Stimulated activated CD4-positive, alpha-beta T cell treated with anti-CD3 and anti-CD28 coated beads, Interleukin-15, amount 100 ng/mL, for 24 hours (primary cell): ENCODE measurements at regions not wholly inside any gene's neighbourhood (a gene's known extent, or its start where the extent isn't known, plus 50 kb on each side); places are given as distances from the start of the nearest gene placed in this dataset.
"Not testable (repeated sequence)": the region's sequence is repeated elsewhere in the genome, so short reads cannot be mapped to it uniquely, and the experiment has no call there.

ENCODE experiments used
- DNase-seq: peaks from one replicate; pipeline ENCODE4 v3.0.0-alpha.2; 2020

DNA sequence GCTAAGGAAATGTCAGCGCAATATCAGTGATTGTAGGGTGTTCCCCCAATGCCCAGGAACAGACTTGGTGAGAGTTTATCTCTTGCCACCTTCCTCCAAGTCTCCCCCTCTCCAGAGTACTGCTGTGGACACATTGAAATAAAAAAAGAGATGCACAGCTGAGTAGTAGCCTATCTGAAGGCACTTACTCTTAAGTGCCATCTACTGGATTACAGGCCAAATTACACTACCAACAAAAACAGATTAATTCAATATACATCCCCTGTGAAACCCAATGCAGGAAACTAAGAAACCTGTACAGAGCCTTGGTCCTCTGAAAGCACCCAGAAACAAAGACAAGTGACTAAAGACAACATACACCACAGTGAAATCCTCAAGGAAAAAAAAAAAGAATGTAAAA, 460.3 kb downstream of the ZIC3 start:
- no peak for DNase-seq

DNA sequence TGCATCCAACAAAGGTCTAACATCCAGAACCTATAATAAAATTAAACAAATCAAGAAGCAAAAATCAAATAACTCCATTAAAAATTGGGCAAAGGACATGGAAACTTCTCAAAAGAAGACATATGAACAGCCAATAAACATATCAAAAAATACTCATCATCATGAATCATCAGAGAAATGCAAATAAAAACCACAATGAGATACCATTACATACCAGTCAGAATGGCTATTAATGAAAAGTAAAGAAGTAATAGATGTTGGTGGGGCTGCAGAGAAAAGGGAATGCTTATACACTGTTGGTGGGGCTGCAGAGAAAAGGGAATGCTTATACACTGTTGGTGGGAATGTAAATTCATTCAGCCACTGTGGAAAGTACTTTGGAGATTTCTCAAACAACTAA, 465.8 kb downstream of the ZIC3 start:
- no peak for DNase-seq

DNA sequence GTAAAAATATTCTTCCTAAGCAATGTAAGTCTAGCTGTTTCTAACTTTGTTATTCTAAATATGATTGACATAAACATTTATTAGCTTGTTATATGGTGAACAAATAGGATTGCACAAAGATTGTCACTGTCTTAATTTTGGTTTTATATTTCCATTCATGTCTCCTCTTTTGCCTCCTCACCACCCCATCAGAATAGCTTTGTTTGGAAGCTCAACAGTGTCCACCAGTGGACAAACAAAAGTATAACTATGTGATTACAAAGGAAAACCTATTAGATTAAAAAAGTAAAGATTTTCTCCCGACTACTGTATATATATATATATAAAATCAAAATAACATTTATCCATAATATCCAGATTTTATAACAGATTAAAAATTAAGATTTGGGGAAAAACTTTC, 468.2 kb downstream of the ZIC3 start:
- no peak for DNase-seq

DNA sequence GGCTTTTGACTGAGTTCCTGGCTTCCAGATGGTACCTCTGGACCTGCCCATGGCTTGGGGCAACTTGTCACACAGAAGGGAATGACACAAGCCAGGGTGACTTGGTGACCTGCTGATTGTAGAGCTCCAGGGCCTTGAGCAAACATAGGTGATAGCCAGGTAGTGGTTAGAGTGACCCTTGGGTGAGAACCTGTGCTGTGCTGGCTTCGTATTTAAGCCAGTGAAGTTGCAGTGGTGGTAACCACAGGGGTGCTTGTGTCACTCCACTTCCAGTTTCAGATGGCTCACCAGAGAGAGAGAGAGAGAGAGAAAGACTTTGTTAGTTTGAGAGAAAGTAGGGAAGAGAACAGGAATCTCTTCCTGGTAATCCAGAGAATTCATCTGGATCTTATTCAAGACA, 471.6 kb downstream of the ZIC3 start:
- no peak for DNase-seq

DNA sequence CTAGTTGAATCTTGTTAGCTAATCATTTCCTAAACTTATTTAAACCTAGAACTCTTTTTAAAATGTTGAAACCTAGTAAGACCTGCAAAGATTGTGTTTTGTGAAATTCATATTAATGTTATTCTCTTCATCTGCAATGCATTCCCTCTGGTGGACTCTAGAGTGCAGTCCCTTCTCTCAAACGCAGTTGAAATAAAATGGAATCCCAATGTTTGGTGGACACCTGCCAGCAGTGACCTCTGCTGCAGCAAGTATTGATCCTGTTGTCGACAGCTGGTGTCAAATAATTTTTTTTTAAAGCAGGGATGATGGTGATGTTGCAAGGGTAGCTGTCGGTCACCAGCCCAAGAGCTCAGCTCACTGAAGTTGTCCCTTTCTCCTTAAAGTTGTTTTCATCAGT, 492.0 kb downstream of the ZIC3 start:
- no peak for DNase-seq

DNA sequence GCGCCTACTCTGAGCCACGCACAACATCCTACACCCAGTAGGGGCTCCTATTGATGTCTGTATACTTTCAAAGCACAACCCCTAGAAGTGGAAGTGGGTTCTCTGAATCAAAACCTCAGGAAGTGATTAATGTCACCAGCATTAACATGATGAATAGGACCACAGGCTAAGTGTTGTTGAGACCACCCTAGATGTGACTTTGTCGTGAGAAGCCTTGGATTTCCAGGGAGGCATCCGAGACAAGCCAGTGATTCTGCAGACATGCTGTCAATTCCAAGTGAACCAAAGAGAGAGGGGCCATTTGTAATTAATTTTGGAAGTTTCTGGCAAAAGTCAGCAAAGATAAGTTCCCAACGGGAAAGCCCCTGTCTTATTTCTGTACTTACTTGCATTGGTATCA, 493.0 kb downstream of the ZIC3 start:
- DNase-seq: no peak

DNA sequence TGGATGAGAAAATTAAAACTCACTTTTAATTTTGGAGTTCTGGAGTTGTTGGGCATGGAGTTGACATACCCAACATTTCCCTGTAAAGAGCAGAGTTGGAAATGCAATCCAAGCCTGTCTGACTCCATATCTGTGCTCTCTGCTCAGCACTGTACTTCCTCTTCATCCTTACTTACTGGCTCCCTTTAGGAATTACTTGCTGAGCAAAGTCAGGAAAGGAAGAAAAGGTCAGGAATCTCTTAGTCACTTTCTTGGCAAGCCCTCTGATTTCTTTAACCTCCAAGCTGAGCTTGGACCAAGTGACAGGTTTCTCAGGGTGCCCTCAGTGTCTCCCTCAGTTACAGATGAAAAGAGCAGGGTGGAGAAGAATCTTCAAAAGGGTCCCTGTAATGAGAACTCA, 501.5 kb downstream of the ZIC3 start:
- no peak for DNase-seq

DNA sequence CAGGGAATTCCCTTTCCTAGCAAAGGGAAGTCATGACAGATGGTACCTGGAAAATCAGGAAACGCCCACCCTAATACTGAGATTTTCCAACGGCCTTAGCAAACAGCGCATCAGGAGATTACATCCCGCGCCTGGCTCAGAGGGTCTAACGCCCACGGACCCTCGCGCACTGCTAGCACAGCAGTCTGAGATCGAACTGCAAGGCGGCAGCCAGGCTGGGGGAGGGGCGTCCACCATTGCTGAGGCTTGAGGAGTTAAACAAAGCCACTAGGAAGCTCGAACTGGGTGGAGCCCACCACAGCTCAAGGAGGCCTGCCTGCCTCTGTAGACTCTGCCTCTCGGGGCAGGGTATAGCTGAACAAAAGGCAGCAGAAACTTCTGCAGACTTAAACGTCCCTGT, 507.7 kb downstream of the ZIC3 start:
- no peak for DNase-seq

DNA sequence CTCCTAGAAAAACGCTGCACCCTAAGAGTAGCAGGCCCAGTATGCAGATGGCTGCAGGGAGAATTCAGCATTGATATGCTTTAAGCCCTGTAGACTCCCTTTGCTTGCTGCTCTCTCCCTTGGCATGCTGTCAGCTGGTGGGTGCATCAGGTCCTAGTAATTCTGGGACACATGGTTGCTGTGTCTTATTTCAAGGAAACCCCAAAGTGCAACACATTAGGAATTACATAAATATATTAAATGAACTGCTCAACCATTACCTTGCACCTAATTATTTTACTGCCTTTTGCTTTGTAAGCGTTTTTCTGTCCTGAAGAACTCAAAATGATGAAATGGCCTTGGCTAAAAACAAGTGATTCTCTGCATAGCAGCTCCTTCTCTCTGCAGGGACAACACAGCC, 516.3 kb downstream of the ZIC3 start:
- no peak for DNase-seq

DNA sequence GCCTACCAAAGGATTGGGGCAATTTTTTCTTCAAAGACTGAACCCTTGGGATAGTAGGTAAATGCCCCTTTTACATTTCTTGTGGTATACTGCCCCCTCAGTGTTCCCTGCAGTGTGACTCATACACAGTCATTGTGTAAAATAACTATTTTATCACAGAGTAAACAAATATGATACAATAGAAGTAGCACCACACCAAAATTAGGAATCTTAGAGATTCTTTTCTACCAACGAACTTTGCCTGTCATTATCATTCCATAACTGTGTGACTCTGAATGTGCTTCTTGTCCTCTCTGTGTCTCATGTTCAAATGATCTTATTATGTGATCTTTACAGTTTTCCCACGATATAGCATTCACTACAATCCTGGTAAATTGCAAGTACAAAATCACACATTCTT, 517.0 kb downstream of the ZIC3 start:
- DNase-seq: no peak

DNA sequence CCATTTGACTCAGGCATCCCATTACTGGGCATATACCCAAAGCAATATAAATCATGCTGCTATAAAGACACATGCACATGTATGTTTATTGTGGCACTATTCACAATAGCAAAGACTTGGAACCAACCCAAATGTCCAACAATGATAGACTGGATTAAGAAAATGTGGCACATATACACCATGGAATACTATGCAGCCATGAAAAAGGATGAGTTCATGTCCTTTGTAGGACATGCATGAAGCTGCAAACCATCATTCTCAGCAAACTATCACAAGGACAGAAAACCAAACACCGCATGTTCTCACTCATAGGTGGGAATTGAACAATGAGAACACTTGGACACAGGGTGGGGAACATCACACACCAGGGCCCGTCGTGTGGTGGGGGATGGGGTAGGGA, 545.0 kb downstream of the ZIC3 start:
- not testable (repeated sequence) for DNase-seq

DNA sequence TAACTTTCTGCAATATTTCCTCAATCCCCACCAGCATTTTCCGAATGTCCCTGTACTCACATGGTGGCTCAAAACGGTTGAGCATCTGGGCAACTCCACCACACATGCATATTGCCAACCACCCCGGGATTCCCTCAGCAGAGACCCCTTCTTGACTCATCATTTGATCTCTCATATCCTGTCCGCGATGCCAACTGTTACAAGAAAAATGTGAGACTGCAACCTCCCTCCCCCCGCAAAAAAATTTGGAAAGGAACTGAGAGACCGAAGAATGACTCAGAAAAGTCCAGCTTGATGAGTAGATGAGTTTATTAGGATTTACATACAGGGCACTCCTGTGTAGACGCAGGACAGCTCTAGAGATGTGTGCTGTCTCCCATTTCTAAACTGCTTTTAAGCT, 561.4 kb downstream of the ZIC3 start:
- DNase-seq: no peak

DNA sequence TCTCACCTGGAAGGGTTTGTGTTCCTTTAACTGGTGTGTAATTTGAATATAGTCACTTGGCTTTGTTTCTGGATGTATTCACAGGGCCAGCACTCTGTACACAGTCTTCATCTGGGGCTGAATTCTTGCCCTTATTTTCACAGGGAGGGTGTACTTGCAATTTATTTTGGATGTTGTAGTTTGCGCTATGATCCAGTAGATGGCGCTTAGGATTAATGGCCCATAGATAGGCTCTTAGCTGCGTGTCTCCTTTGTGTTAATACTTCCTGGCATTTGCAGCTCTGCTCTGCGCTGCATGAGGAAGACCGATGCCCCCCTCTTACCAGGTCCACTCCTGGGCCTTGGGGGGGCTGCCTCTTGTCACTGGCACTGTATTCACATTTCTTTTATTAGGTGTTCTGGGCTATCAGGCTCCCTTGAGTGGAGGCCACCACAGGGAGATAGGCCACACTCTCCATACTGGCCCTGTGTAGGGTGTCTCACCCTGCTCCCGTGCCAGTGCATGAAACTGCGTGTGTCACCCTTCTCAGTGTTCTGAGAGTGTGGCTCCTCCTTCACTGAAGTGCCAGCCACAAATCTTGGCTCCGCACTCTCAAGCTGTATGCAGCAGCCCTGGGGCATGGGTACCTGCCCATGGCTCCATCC, 562.2 kb downstream of the ZIC3 start:
- DNase-seq: peak; percentile 4

DNA sequence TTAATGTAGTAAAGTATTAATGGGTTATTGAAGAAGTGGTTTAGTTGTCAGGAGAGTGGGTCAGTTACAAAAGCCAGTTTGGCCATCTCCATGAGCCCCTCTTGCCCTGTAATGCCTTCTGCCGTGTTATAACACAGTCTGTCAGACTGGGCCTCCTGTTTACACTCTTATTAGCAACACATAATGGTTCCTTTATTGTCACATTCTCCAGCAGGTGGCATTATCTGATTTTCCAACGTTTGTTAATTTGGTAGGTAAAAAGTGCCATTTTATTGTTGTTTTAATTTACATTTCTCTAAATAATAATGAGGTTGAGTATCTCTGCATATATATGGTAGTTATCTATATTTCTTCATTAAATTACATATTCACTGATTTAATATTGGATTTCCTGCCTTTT, 560.8 kb downstream of the FGF13 start:
- no peak for DNase-seq

DNA sequence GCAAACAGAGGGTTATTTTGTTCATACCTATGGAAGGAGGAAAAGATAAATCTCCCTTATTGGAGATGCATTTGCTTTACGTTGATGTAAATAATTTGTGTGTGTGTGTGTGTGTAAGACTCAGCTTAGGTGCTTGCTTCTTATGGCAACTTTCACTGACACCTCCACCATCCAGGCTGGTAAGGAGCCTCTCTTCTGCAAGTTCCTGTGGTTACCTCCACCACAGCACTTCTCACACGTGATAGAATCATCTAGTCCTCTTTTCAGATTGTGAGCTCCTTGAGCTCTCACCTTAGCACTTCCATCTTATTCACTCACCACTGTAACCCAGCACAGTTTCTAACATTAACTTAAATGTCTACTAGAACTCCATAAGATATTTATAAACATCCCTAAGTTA, 553.7 kb downstream of the FGF13 start:
- DNase-seq: no peak

DNA sequence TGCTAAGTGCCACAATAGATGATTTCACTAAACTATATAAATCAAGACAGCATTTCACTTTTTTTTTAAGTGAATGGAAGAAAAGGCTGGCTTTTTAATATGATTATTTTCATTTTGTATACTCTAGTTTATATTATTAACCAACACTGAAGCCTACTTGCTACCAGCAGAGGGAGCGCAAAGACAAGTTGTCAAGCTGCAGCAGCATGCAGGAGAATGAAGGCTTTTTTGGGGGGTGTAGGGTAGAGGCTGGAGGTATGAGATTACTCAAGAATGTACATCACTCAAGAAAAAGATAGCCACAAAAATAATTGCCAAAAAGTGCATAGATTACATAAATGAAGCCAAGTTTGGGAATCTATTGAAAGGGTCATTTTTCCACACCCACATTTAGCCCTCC, 519.5 kb downstream of the FGF13 start:
- DNase-seq: peak; percentile 2

DNA sequence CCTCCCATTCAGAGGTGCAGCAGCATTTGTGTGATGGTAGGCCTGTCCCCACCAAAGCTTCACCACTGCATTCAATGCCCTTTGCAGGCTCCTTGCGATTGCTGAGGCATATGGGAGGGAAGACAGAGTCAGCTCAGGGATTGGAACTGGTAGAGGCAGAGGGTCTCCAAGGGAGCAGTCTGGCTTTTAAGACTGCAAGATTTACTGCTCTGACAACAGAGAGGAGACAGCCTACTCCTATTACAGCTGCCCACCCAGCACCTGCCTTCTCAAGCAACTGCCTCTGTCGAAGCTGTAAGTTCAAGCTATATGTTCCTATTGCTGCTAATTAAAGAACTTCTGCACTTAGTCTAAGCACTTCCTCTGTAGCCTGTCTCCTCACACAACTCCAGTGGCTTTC, 481.8 kb downstream of the FGF13 start:
- no peak for DNase-seq

DNA sequence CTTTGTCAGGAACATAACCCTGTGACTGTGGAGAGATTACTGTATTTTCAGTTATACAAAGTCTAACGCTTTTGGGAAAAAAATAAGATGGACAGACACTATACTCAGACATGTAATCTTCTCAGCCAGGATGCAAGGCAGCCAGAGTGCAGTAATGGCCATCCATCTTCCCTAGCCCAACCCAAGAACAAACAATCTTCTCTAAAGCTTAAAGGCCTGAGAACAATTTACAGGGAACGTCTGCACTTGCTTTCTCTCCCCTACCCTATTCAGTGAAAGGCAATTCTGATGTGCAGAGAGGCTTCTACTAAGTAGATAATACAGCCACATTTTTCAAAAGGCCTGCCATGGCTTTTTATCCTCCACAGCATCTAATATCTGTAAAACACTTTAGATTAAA, 471.3 kb downstream of the FGF13 start:
- DNase-seq: no peak

DNA sequence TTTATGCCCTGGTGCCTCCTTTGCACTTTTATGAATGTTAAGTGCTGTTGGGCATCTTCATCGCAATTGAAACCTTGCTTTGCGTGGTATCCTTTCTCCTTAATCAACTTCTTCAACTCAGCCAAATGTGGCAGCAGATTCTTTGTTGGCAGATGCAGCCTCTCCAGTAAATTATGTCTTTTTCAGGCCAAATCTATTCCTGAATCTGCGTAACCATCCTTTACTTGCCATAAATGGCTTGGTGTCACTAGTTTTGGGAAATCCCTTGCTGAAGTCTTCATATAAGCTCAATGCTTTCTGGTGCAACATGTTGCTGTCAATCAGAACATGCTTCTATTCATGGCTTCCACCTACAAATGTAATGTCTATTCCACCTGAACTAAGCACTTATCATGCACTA, 457.5 kb downstream of the FGF13 start:
- DNase-seq: no peak

DNA sequence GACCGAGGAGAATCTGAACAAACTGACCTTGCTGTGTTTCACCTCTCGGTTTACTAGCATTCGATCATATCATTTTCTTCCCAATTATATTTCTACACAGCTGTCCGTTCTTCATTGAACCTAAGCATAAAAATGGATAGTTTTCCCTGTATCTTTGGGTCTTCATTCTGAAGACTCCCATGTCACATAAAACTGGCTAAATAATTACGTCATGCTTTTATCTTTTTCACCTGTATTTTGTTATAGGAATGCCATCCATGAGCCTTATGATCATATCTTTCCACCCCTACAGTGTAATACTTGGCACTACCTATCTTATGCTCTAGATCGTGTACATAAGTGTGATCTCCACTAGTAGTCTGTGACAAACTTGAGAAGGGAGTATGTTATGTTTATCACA, 456.1 kb downstream of the FGF13 start:
- DNase-seq: no peak

DNA sequence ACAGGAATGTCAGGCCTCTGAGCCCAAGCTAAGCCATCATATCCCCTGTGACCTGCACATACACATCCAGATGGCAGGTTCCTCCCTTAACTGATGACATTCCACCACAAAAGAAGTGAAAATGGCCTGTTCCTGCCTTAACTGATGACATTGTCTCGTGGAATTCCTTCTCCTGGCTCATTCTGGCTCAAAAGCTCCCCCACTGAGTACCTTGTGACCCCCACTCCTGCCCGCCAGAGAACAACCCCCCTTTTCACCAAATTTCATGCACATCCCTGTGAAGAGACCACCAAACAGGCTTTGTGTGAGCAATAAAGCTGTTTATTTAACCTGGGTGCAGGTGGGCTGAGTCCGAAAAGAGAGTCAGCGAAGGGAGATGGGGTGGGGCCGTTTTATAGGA, 447.4 kb downstream of the FGF13 start:
- not testable (repeated sequence) for DNase-seq

DNA sequence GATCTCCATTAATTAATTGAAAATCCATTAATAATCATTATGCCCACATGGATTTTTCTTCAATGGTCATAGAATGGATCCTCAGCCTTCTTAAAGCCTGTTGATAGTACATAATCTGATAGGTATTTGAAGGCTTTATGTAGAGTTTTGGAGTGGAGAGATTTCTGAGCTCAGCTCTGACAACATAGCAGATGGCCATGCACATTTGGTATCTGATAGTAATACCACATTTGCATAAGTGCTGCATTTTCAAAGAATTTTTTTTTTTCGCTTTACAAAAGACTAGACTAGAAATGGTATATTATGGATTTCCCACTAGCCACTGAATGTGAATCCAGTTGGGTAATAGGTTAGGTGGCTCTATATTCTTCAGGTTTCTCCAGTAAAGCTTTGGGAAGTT, 440.6 kb downstream of the FGF13 start:
- DNase-seq: no peak

DNA sequence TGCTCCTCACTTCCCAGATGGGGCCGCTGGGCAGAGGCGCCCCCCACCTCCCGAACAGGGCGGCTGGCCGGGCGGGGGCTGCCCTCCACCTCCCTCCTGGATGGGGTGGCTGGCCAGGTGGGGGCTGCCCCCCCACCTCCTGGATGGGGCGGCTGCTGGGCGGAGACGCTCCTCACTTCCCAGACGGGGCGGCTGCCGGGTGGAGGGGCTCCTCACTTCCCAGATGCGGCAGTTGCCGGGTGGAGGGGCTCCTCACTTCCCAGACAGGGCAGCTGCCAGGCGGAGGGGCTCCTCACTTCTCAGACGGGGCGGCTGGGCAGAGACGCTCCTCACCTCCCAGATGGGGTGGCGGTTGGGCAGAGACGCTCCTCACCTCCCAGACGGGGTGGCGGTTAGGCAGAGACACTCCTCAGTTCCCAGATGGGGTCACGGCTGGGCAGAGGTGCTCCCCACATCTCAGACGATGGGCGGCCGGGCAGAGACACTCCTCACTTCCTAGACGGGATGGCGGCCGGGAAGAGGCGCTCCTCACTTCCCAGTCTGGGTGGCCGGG, 428.8 kb downstream of the FGF13 start:
- not testable (repeated sequence) for DNase-seq

DNA sequence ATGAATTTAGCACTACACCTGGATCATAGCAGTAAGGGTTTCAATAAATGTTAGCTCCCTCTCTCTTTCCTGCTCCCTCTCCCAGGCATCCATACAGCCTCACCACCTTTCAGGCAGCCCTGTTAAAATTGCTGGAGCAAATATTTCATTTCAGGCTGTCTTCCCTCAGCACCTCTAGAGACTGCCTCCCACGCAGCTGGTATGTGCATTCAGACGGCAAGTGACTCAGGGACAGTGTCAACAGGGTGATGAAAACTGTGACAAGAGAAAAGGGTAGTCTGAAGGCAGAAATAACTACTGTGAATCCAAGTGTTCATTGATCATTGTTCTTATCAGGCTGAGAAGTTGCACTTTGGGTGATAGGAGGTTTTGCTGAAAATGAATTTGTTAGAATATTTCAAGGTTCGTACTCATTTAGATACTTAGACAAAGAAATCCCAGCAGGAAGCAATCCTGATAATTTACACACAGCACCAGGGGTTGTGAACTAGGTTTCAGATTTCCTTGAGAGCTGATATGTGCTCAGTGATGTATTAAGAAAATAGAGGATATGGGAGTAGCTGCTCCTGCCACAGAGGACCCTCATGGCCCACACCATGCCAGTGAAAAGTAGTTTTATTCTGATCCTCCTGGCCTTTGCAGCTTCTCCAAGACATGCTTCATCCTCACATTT, 424.2 kb downstream of the FGF13 start:
- no peak for DNase-seq

DNA sequence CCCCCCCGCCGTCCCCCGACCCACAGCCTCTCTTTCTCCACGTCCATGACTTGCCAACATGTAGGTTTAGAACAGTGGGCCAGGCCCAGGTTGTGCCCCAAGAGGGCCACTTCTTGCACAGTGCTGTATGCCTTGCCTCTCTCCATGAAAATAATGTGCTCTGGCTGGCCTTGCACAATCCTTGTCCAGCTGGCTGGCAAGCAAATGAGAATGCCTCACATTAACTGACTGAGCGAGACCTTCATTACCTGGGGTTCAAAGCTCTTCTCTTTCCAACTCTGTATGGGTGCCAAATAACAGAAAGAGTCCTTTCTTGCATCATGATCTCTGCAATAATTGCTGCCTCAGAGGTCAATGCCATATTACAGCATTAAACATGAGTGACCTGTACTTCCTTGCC, 416.6 kb downstream of the FGF13 start:
- no peak for DNase-seq
